ENCODE measurements at regions not wholly inside any gene's neighbourhood (a gene's known extent, or its start where the extent isn't known, plus 50 kb on each side); places are given as distances from the start of the nearest gene placed in this dataset.
"Not testable (repeated sequence)": the region's sequence is repeated elsewhere in the genome, so short reads cannot be mapped to it uniquely, and the experiment has no call there.

DNA sequence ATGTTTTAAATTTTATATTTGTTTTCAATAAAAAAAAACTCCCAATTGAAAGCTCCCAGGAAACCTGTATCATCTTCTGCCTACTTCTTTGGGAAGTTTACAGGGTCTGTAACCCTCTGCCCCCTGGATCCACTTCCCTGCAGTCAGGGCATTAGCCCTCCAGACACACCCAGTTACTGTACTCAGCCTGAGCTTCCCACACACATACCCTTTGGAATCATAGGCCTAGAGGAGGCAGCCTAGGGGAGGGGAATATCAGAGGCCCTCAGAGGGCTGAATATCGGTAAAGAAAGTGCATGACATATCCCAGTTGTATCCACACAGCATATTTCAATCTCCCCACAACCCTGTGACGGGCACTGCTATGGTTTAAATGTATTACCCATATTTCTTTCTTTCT, 56.2 kb upstream of the TFPI start:
- intact Hi-C loops (cut with DNase I); DNase-seq (ENCODE audit: low spot score); H3K9me3 ChIP-seq; H3K27ac ChIP-seq; H3K27me3 ChIP-seq (replicated peaks; ENCODE audit: insufficient read depth); H3K36me3 ChIP-seq; H3K4me3 ChIP-seq; H3K4me1 ChIP-seq (replicated peaks): not testable (repeated sequence)
- WGBS = 98% methylated on average over 2 of the region's 2 CpGs

DNA sequence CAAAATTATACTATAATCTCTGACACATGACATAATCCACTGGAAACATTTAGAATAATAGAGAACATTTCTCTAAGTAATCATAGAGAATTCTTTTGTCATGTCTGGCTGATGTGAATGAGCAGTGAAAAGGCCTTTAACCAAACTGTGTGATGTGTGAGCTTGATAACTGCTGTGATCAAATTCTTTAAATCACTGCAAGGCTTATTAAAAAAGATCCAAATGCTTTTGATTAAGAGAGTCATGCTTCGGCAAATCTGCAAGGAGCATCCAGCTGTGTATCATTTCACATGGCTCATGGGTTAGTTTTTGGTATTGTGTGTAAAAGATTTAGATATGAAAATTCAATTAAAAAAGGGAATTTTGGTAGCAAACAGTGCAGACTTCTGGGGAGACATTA, 58.6 kb upstream of the TFPI start:
- 88% methylated on average over 1 of the region's 1 CpG for WGBS
- no peaks in the 10 kb centered on the region for H3K36me3 ChIP-seq
- H3K4me1 ChIP-seq (replicated peaks) = no peaks in the 10 kb centered on the region
- no peak overlapping the region for H3K4me3 ChIP-seq
- no peaks in the 10 kb centered on the region for H3K27me3 ChIP-seq (replicated peaks; ENCODE audit: insufficient read depth)
- intact Hi-C loops (cut with DNase I) = no loop called here
- no peak for DNase-seq (ENCODE audit: low spot score)
- H3K9me3 ChIP-seq = no peaks in the 10 kb centered on the region
- TF ChIP-seq, protein P1, sequence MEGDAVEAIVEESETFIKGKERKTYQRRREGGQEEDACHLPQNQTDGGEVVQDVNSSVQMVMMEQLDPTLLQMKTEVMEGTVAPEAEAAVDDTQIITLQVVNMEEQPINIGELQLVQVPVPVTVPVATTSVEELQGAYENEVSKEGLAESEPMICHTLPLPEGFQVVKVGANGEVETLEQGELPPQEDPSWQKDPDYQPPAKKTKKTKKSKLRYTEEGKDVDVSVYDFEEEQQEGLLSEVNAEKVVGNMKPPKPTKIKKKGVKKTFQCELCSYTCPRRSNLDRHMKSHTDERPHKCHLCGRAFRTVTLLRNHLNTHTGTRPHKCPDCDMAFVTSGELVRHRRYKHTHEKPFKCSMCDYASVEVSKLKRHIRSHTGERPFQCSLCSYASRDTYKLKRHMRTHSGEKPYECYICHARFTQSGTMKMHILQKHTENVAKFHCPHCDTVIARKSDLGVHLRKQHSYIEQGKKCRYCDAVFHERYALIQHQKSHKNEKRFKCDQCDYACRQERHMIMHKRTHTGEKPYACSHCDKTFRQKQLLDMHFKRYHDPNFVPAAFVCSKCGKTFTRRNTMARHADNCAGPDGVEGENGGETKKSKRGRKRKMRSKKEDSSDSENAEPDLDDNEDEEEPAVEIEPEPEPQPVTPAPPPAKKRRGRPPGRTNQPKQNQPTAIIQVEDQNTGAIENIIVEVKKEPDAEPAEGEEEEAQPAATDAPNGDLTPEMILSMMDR (IDR thresholded peaks at IDR 0.05) = no peak
- TF ChIP-seq POLR2AphosphoS5 (IDR thresholded peaks at IDR 0.05) (no peak), POLR2A (IDR thresholded peaks at IDR 0.05) (no peak)
- H3K27ac ChIP-seq = no peak overlapping the region

DNA sequence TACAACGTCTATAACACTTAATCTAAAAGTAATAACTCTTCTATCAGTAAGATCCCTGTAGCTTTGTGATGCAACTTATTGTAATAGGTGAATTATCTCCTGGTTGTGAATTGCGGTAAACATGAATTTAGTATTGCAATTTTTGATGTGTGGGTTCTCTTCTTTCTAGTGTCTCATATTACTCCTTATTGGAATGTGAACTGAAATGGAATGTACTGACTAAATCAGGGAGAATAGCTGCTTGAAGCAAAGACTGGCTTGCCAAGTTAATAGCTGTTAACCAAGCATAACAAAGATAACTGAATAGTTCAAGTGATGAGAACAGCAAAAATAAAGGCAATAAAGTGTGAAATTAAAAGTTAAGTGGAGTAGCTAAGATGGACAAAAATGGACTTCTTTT, 60.5 kb upstream of the TFPI start:
- intact Hi-C loops (cut with DNase I) = no loop called here
- H3K27me3 ChIP-seq (replicated peaks; ENCODE audit: insufficient read depth) = no peaks in the 10 kb centered on the region
- no peak for DNase-seq (ENCODE audit: low spot score)
- no peak overlapping the region for H3K27ac ChIP-seq
- no peak for TF ChIP-seq POLR2A (IDR thresholded peaks at IDR 0.05)
- H3K36me3 ChIP-seq = no peaks in the 10 kb centered on the region
- no peaks in the 10 kb centered on the region for H3K4me1 ChIP-seq (replicated peaks)
- no peaks in the 10 kb centered on the region for H3K9me3 ChIP-seq
- H3K4me3 ChIP-seq = no peak overlapping the region
- WGBS = 62% methylated on average over 2 of the region's 2 CpGs

DNA sequence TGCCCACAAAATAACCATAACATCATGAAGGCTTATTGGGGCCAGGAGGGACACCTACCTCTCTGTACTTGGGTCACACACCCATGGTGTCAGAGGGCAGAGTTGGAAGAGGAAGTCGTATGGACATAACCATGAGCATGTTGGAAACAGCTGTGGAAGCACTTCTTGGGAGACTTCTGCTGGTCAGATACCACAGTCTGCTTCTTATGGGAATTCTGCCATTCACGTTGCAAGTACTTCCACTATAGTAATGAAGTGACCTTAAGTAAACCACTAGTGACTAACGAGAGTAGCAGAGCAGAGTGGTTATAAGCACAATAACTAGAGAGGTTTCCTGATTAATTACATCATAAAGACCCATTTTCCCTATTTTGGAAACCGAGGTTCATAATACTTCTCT, 61.1 kb upstream of the TFPI start:
- H3K4me3 ChIP-seq = no peak overlapping the region
- no peaks in the 10 kb centered on the region for H3K36me3 ChIP-seq
- intact Hi-C loops (cut with DNase I) = no loop called here
- 67% methylated on average over 4 of the region's 4 CpGs for WGBS
- H3K4me1 ChIP-seq (replicated peaks) = no peaks in the 10 kb centered on the region
- no peak for TF ChIP-seq POLR2A (IDR thresholded peaks at IDR 0.05)
- no peak for TF ChIP-seq POLR2AphosphoS5 (IDR thresholded peaks at IDR 0.05)
- TF ChIP-seq, protein P1 (IDR thresholded peaks at IDR 0.05) = no peak
- H3K9me3 ChIP-seq = no peaks in the 10 kb centered on the region
- no peak overlapping the region for H3K27ac ChIP-seq
- H3K27me3 ChIP-seq (replicated peaks; ENCODE audit: insufficient read depth) = no peaks in the 10 kb centered on the region
- DNase-seq (ENCODE audit: low spot score) = no peak

DNA sequence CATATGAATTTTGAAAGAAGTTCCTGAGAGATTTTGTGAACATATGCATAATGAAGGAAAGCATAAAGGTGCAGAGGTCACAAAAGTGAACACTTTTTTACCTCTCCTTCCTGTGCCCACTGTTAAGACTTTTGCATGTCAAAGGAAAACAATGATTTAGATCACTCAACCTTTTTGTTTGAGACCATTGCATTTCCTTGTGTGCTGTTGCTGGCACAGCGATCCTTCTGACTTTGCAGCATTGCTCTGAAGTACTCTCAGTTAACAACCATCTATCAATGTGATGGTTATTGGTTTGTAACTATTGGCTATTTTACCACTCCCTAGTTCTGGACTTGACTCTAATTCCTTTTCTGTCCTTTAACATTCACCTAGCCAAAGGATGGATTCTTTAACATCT, 61.7 kb upstream of the TFPI start:
- H3K4me3 ChIP-seq = no peak overlapping the region
- H3K36me3 ChIP-seq = no peaks in the 10 kb centered on the region
- WGBS = 89% methylated on average over 1 of the region's 1 CpG
- intact Hi-C loops (cut with DNase I) = no loop called here
- H3K4me1 ChIP-seq (replicated peaks) = no peaks in the 10 kb centered on the region
- no peak for DNase-seq (ENCODE audit: low spot score)
- no peaks in the 10 kb centered on the region for H3K9me3 ChIP-seq
- TF ChIP-seq POLR2A (IDR thresholded peaks at IDR 0.05) (no peak), POLR2AphosphoS5 (IDR thresholded peaks at IDR 0.05) (no peak)
- TF ChIP-seq, protein P1 (IDR thresholded peaks at IDR 0.05) = no peak
- H3K27me3 ChIP-seq (replicated peaks; ENCODE audit: insufficient read depth) = no peaks in the 10 kb centered on the region
- no peak overlapping the region for H3K27ac ChIP-seq

DNA sequence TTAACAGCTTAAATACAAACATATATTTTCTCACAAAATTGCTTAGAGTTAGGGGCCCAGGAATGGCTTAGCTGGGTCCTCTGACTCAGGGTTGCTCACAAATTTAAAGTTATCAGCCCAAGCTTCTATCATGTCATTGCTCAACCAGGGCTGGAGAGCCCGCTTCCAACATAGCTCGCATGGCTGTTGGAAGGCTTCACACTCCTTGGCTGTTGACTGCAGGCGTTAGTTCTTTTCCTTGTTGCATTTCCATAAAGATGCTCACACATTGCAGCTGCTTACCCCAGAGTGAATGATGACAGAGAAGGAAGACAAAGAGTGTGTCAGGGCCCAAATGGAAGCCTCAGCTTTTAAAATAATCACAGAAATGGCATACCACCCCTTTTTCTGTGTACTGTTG, 62.9 kb upstream of the TFPI start:
- Histone ChIP-seq H3K9me3 (no peaks in the 10 kb centered on the region), H3K27ac (no peak overlapping the region), H3K36me3 (no peaks in the 10 kb centered on the region), H3K4me1 (replicated peaks) (no peaks in the 10 kb centered on the region), H3K27me3 (replicated peaks; ENCODE audit: insufficient read depth) (no peaks in the 10 kb centered on the region), H3K4me3 (no peak overlapping the region)
- TF ChIP-seq, protein P1 (IDR thresholded peaks at IDR 0.05) = no peak
- TF ChIP-seq POLR2AphosphoS5 (IDR thresholded peaks at IDR 0.05) = no peak
- no peak for TF ChIP-seq POLR2A (IDR thresholded peaks at IDR 0.05)
- WGBS = 97% methylated on average over 3 of the region's 3 CpGs
- intact Hi-C loops (cut with DNase I) = no loop called here
- DNase-seq (ENCODE audit: low spot score) = no peak
